Liver (tissue), 8 donors: ENCODE measurements at regions not wholly inside any gene's neighbourhood (a gene's known extent, or its start where the extent isn't known, plus 50 kb on each side); places are given as distances from the start of the nearest gene placed in this dataset.

ENCODE experiments used
- DNase-seq: peaks from one replicate; pipeline ENCODE4 v3.0.0-alpha.2; 2017; ENCODE audit warnings: low spot score
- H3K27ac ChIP-seq, 2 donors: one replicate each; pipeline ENCODE4 v1.7.0; 2013; ENCODE audit warnings: inconsistent platforms in 2 of 2, low read length in 2 of 2, control low read depth in 1 of 2, low read depth in 1 of 2, mild to moderate bottlenecking in 1 of 2
- H3K27me3 ChIP-seq, 4 donors: one replicate each; pipeline versions ENCODE4 v1.6.1 to v1.7.0; 2013; ENCODE audit warnings: low read length in 3 of 4, inconsistent platforms in 1 of 4, mild to moderate bottlenecking in 1 of 4, moderate library complexity in 1 of 4; ENCODE audit not compliant: control insufficient read depth in 4 of 4, insufficient read depth in 4 of 4
- H3K36me3 ChIP-seq, 4 donors: one replicate each; pipeline versions ENCODE4 v1.6.1 to v1.7.0; 2013; ENCODE audit warnings: low read length in 3 of 4, mild to moderate bottlenecking in 3 of 4, low read depth in 1 of 4, moderate library complexity in 1 of 4; ENCODE audit not compliant: control insufficient read depth in 4 of 4, insufficient read depth in 3 of 4
- H3K4me1 ChIP-seq, 4 donors: one replicate each; pipeline versions ENCODE4 v1.6.1 to v1.7.0; 2013; ENCODE audit warnings: low read length in 3 of 4, mild to moderate bottlenecking in 3 of 4, moderate library complexity in 1 of 4; ENCODE audit not compliant: control insufficient read depth in 4 of 4, insufficient read depth in 4 of 4
- H3K4me3 ChIP-seq, 3 donors: one replicate each; pipeline versions ENCODE4 v1.6.1 to v1.7.0; 2013; ENCODE audit warnings: low read length in 3 of 3, control low read depth in 1 of 3, low read depth in 1 of 3, mild to moderate bottlenecking in 1 of 3
- H3K9ac ChIP-seq, 2 donors: one replicate each; pipeline ENCODE4 v1.7.0; 2013; ENCODE audit warnings: low read length in 2 of 2, mild to moderate bottlenecking in 2 of 2, moderate library complexity in 2 of 2, control low read depth in 1 of 2, low read depth in 1 of 2
- H3K9me3 ChIP-seq, 4 donors: one replicate each; pipeline versions ENCODE4 v1.6.1 to v1.7.0; 2013; ENCODE audit warnings: low read length in 3 of 4; ENCODE audit not compliant: control insufficient read depth in 4 of 4
- ATF3 ChIP-seq: IDR thresholded peaks from 2 replicates; pipeline ENCODE4 v1.6.1; 2016; ENCODE audit warnings: antibody characterized with exemption
- CTCF ChIP-seq: fragments of 150-350 bp; IDR thresholded peaks from 2 replicates; pipeline ENCODE4 v1.5.1; 2017; ENCODE audit warnings: improper control_type of control experiment, low read depth, low read length; ENCODE audit not compliant: missing input control
- EGR1 ChIP-seq, 2 donors: IDR thresholded peaks; 2 replicates each; pipeline ENCODE4 v1.6.1; 2016 to 2018; ENCODE audit warnings: antibody characterized with exemption in 2 of 2, low read depth in 2 of 2
- FOXA1 ChIP-seq: IDR thresholded peaks from 2 replicates; pipeline ENCODE4 v1.6.1; 2016; ENCODE audit warnings: antibody characterized with exemption
- FOXA2 ChIP-seq: IDR thresholded peaks from 2 replicates; pipeline ENCODE4 v1.6.1; 2016; ENCODE audit warnings: antibody characterized with exemption
- GABPA ChIP-seq, 2 donors: IDR thresholded peaks in 1 of 2; conservative IDR thresholded peaks in 1 of 2; 2 replicates each; pipeline ENCODE4 v1.6.1; 2016; ENCODE audit warnings: antibody characterized with exemption in 2 of 2, mild to moderate bottlenecking in 1 of 2, moderate library complexity in 1 of 2
- HNF4A ChIP-seq, 2 donors: conservative IDR thresholded peaks; 2 replicates each; pipeline ENCODE4 v1.6.1; 2016; ENCODE audit warnings: antibody characterized with exemption in 2 of 2, mild to moderate bottlenecking in 2 of 2
- HNF4G ChIP-seq: IDR thresholded peaks from 2 replicates; pipeline ENCODE4 v1.6.1; 2016; ENCODE audit warnings: antibody characterized with exemption
- JUND ChIP-seq, 2 donors: IDR thresholded peaks; 2 replicates each; pipeline ENCODE4 v1.6.1; 2016; ENCODE audit warnings: antibody characterized with exemption in 2 of 2
- MAX ChIP-seq: IDR thresholded peaks from 2 replicates; pipeline ENCODE4 v1.6.1; 2016; ENCODE audit warnings: antibody characterized with exemption
- NR2F2 ChIP-seq: IDR thresholded peaks from 2 replicates; pipeline ENCODE4 v1.6.1; 2016; ENCODE audit warnings: antibody characterized with exemption
- RAD21 ChIP-seq, 2 donors: IDR thresholded peaks; 2 replicates each; pipeline ENCODE4 v1.6.1; 2016; ENCODE audit warnings: antibody characterized with exemption in 2 of 2, mild to moderate bottlenecking in 2 of 2
- REST ChIP-seq: IDR thresholded peaks from 2 replicates; pipeline ENCODE4 v1.6.1; 2016; ENCODE audit warnings: antibody characterized with exemption, mild to moderate bottlenecking
- RXRA ChIP-seq, 2 donors: IDR thresholded peaks; 2 replicates each; pipeline ENCODE4 v1.6.1; 2017 to 2018; ENCODE audit warnings: antibody characterized with exemption in 2 of 2, mild to moderate bottlenecking in 1 of 2
- SP1 ChIP-seq: IDR thresholded peaks from 2 replicates; pipeline ENCODE4 v1.6.1; 2018; ENCODE audit warnings: antibody characterized with exemption, mild to moderate bottlenecking
- TAF1 ChIP-seq: conservative IDR thresholded peaks from 2 replicates; pipeline ENCODE4 v1.6.1; 2016; ENCODE audit warnings: antibody characterized with exemption, mild to moderate bottlenecking
- YY1 ChIP-seq: IDR thresholded peaks from 2 replicates; pipeline ENCODE4 v1.6.1; 2016; ENCODE audit warnings: antibody characterized with exemption, mild to moderate bottlenecking
- ZBTB33 ChIP-seq: IDR thresholded peaks from 2 replicates; pipeline ENCODE4 v1.6.1; 2016; ENCODE audit warnings: antibody characterized with exemption
- WGBS: extraction: QIAGEN DNeasy Blood & Tissue Kit; methylation state at CpG from one replicate; pipeline ENCODE4 v1.1.7; 2013; 5-methylcytosine and 5-hydroxymethylcytosine counted together
- donor health status: healthy.
- donor health status: healthy.
- donor health status: healthy.
- donor health status: healthy.
- donor health status: healthy.

- H3K27ac ChIP-seq, result no peak overlapping the region
- H3K9me3 ChIP-seq, result no peaks in the 10 kb centered on the region
- no peak for DNase-seq
- no peaks in the 10 kb centered on the region for H3K4me1 ChIP-seq
- WGBS, result 61% methylated on average over 26 of the region's 26 CpGs
- H3K9ac ChIP-seq, result no peak overlapping the region
- no peaks in the 10 kb centered on the region for H3K27me3 ChIP-seq
- H3K4me3 ChIP-seq, result no peak overlapping the region
- TF ChIP-seq FOXA1 (no peak), HNF4G (no peak), MAX (no peak), JUND (IDR thresholded peaks at IDR 0.05) (no peak), FOXA2 (no peak), TAF1 (no peak), NR2F2 (no peak), EGR1 (IDR thresholded peaks at IDR 0.05; ENCODE audit: low read depth in 2 of 2) (no peak), GABPA (IDR thresholded peaks at IDR 0.05 in 1 of 2, conservative IDR thresholded peaks at IDR 0.05 in 1 of 2) (no peak), ZBTB33 (no peak), RXRA (IDR thresholded peaks at IDR 0.05) (no peak), ATF3 (no peak), RAD21 (IDR thresholded peaks at IDR 0.05) (no peak), YY1 (no peak), HNF4A (conservative IDR thresholded peaks at IDR 0.05) (no peak), REST (no peak)
- no peaks in the 10 kb centered on the region for H3K36me3 ChIP-seq
Measured at GRCh38 chrX:40205471-40205870, 107.7 kb upstream of the BCOR start.

- WGBS, result 78% methylated on average over 5 of the region's 5 CpGs
- TF ChIP-seq NR2F2, result no peak
- no peak for TF ChIP-seq FOXA1
- TF ChIP-seq ATF3, result no peak
- TF ChIP-seq CTCF, result no peak
- no peak for TF ChIP-seq ZBTB33
- TF ChIP-seq REST, result no peak
- no peak for TF ChIP-seq SP1
- TF ChIP-seq JUND (IDR thresholded peaks at IDR 0.05), result no peak
- no peak for TF ChIP-seq MAX
- TF ChIP-seq HNF4G, result no peak
- TF ChIP-seq HNF4A (conservative IDR thresholded peaks at IDR 0.05), result no peak
- TF ChIP-seq FOXA2, result no peak
Measured at GRCh38 chrX:40202456-40202855, 104.7 kb upstream of the BCOR start.

More at GRCh38 chrX:40202456-40202855, 104.7 kb upstream of the BCOR start:
- no peaks in the 10 kb centered on the region for H3K9me3 ChIP-seq
- no peaks in the 10 kb centered on the region for H3K36me3 ChIP-seq
- no peak overlapping the region for H3K27ac ChIP-seq
- H3K27me3 ChIP-seq, result no peaks in the 10 kb centered on the region
- no peak overlapping the region for H3K4me3 ChIP-seq
- no peaks in the 10 kb centered on the region for H3K4me1 ChIP-seq
- no peak overlapping the region for H3K9ac ChIP-seq
- no peak for DNase-seq
